ENCODE measurements at regions not wholly inside any gene's neighbourhood (a gene's known extent, or its start where the extent isn't known, plus 50 kb on each side); places are given as distances from the start of the nearest gene placed in this dataset.

DNA sequence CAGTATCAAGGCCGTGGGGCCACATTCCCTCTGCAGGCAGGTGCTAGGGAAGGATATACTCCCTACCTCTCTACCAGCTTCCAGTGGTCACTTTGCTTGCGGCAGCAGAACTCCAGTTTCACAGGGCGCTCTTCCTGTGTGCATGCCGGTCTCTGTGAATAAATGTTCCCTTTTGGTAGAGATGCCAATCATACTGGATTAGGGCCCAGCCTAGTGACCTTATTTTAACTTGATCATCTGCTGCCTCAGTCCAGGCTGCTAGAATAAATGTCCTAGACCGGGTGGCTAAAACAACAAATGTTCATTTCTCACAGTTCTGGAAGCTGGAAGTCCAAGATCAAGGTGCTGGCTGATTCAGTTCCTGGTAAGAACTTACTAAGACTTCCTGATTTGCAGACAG is 198.8 kb upstream of the TMEM132C start:
- Histone ChIP-seq H3K23ac (ENCODE audit: insufficient read length, low read depth, low read length) (no peak overlapping the region), H3K56ac (ENCODE audit: insufficient read length, low read depth, low read length) (no peak overlapping the region), H2BK5ac (ENCODE audit: insufficient read length, low read length) (no peak overlapping the region), H3K79me1 (ENCODE audit: insufficient read depth, low read depth, low read length, poor library complexity, severe bottlenecking) (no peaks in the 10 kb centered on the region), H3T11ph (ENCODE audit: low read length) (no peak overlapping the region), H3K27ac (ENCODE audit: insufficient read length, low read depth, low read length) (no peak overlapping the region), H4K8ac (replicated peaks; ENCODE audit: insufficient read length, low read depth, low read length) (no peak overlapping the region), H2AK5ac (ENCODE audit: insufficient read length, low read length) (no peak overlapping the region), H4K20me1 (ENCODE audit: control insufficient read depth, insufficient read depth, insufficient read length) (no peaks in the 10 kb centered on the region), H3K79me2 (ENCODE audit: insufficient read depth, low read length) (no peaks in the 10 kb centered on the region), H3K18ac (ENCODE audit: insufficient read length, low read depth, low read length) (no peak overlapping the region), H3K4ac (ENCODE audit: low read depth, low read length) (no peak overlapping the region), H3K9ac (ENCODE audit: extremely low read depth, insufficient read length, low read length) (no peak overlapping the region), H4K5ac (ENCODE audit: insufficient read length, low read depth, low read length) (no peak overlapping the region), H2BK12ac (ENCODE audit: insufficient read length, low read depth, low read length) (no peak overlapping the region), H3K14ac (ENCODE audit: insufficient read depth, low read length) (no peak overlapping the region), H2BK15ac (ENCODE audit: low read depth, low read length) (no peak overlapping the region), H3K4me1 (ENCODE audit: insufficient read depth, low read length) (no peaks in the 10 kb centered on the region), H3K9me3 (ENCODE audit: control insufficient read depth, low read depth, low read length) (no peaks in the 10 kb centered on the region), H2BK120ac (ENCODE audit: low read depth, low read length, poor library complexity, severe bottlenecking) (no peak overlapping the region), H3K23me2 (ENCODE audit: insufficient read length, low read depth, low read length, poor library complexity, severe bottlenecking) (no peaks in the 10 kb centered on the region), H2AFZ (ENCODE audit: low read length) (no peak overlapping the region), H3K4me2 (ENCODE audit: insufficient read depth, insufficient read length, low read length) (no peak overlapping the region), H4K91ac (ENCODE audit: insufficient read length, low read depth, low read length) (no peak overlapping the region), H2BK20ac (ENCODE audit: low read depth, low read length, poor library complexity, severe bottlenecking) (no peak overlapping the region), H3K27me3 (ENCODE audit: insufficient read depth, low read length) (no peaks in the 10 kb centered on the region)
- no peak overlapping the region for H3K27ac Mint-ChIP-seq
- peaks cover 17% of the 10 kb centered on the region for H3K27me3 Mint-ChIP-seq (ENCODE audit: low read depth)
- no peak for TF ChIP-seq CTCF (conservative IDR thresholded peaks at IDR 0.05)
- DNase-seq: no peak
- H3K4me3 Mint-ChIP-seq: no peak overlapping the region
- no peaks in the 10 kb centered on the region for H3K4me1 Mint-ChIP-seq
- H3K9me3 Mint-ChIP-seq: no peaks in the 10 kb centered on the region; a peak in 2 of 5 replicates
- no peaks in the 10 kb centered on the region; a peak in 1 of 7 replicates for H3K36me3 Mint-ChIP-seq (ENCODE audit: insufficient read depth in 1 of 3, low read depth in 3 of 3)
- no CpG with 5 or more reads among the region's 5 CpGs for WGBS (ENCODE audit: extremely low coverage, insufficient read length, low lambda C conversion rate)

All from H9 (cell line).